ENCODE measurements at regions not wholly inside any gene's neighbourhood (a gene's known extent, or its start where the extent isn't known, plus 50 kb on each side); places are given as distances from the start of the nearest gene placed in this dataset.
"Not testable (repeated sequence)": the region's sequence is repeated elsewhere in the genome, so short reads cannot be mapped to it uniquely, and the experiment has no call there.

DNA sequence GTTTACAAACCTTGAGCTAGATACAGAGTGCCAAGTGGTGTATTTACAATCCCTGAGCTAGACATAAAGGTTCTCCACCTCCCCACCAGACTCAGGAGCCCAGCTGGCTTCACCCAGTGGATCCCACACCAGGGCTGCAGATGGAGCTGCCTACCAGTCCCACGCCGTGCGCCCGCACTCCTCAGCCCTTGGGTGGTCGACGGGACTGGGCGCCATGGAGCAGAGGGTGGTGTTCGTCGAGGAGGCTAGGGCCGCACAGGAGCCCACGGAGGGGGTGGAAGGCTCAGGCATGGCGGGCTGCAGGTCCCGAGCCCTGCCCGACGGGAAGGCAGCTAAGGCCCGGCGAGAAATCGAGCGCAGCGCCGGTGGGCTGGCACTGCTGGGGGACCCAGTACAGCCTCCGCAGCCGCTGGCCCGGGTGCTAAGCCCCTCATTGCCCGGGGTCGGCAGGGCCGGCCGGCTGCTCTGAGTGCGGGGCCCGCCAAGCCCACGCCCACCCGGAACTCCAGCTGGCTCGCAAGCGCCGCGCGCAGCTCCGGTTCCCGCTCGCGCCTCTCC lies 421.1 kb upstream of the BCHE start:
- TF ChIP-seq POLR2AphosphoS5, POLR2A (IDR thresholded peaks at IDR 0.05; ENCODE audit: low read depth, low read length): not testable (repeated sequence)

Measured in GM12892 (cell line).